HEK293T (cell line): ENCODE measurements at regions not wholly inside any gene's neighbourhood (a gene's known extent, or its start where the extent isn't known, plus 50 kb on each side); places are given as distances from the start of the nearest gene placed in this dataset.
"Not testable (repeated sequence)": the region's sequence is repeated elsewhere in the genome, so short reads cannot be mapped to it uniquely, and the experiment has no call there.

ENCODE experiments used
- CTCF ChIA-PET: fragments of 350-600 bp; formaldehyde crosslinking; extraction: SDS; loops from one replicate; lab custom pipeline; 2021; ENCODE audit warnings: antibody characterized with exemption, inconsistent platforms; lab: Yijun Ruan, JAX
- POLR2A ChIA-PET: fragments of 350-600 bp; formaldehyde crosslinking; extraction: SDS; loops from one replicate; lab custom pipeline; 2020; ENCODE audit warnings: antibody characterized with exemption, inconsistent platforms; lab: Yijun Ruan, JAX
- DNase-seq: peaks from one replicate; pipeline ENCODE4 v3.0.0; 2012; ENCODE audit warnings: mixed read lengths; ENCODE audit errors: extremely low spot score
- ARNT ChIP-seq: fragments of 450-650 bp; IDR thresholded peaks from 2 replicates; pipeline ENCODE4 v1.6.1; 2017; ENCODE audit warnings: mild to moderate bottlenecking
- BHLHE40 ChIP-seq: fragments of 450-650 bp; IDR thresholded peaks from 2 replicates; pipeline ENCODE4 v1.6.1; 2016; ENCODE audit warnings: mild to moderate bottlenecking, moderate library complexity, borderline replicate concordance
- CTBP1 ChIP-seq: fragments of 450-650 bp; IDR thresholded peaks from 2 replicates; pipeline ENCODE4 v1.6.1; 2016; ENCODE audit warnings: borderline replicate concordance
- ELF4 ChIP-seq: fragments of 450-650 bp; IDR thresholded peaks from 2 replicates; pipeline ENCODE4 v1.6.1; 2017; ENCODE audit warnings: antibody characterized with exemption
- FOXA1 ChIP-seq: fragments of 450-650 bp; IDR thresholded peaks from 2 replicates; pipeline ENCODE4 v1.6.1; 2016; ENCODE audit warnings: mild to moderate bottlenecking
- FOXK2 ChIP-seq: fragments of 450-650 bp; IDR thresholded peaks from 2 replicates; pipeline ENCODE4 v1.6.1; 2016; ENCODE audit warnings: mild to moderate bottlenecking
- FOXM1 ChIP-seq: fragments of 450-650 bp; IDR thresholded peaks from 2 replicates; pipeline ENCODE4 v1.6.1; 2017; ENCODE audit warnings: mild to moderate bottlenecking, borderline replicate concordance
- HDGF ChIP-seq: fragments of 450-650 bp; IDR thresholded peaks from 2 replicates; pipeline ENCODE4 v1.6.1; 2017; ENCODE audit warnings: antibody characterized with exemption, borderline replicate concordance
- L3MBTL2 ChIP-seq: fragments of 450-650 bp; conservative IDR thresholded peaks from 2 replicates; pipeline ENCODE4 v1.6.1; 2016; ENCODE audit warnings: mild to moderate bottlenecking
- LEF1 ChIP-seq: fragments of 450-650 bp; IDR thresholded peaks from 2 replicates; pipeline ENCODE4 v1.6.1; 2017; ENCODE audit warnings: mild to moderate bottlenecking, borderline replicate concordance
- NFRKB ChIP-seq: fragments of 450-650 bp; IDR thresholded peaks from 2 replicates; pipeline ENCODE4 v1.6.1; 2016; ENCODE audit warnings: mild to moderate bottlenecking, moderate library complexity
- PKNOX1 ChIP-seq: fragments of 450-650 bp; IDR thresholded peaks from 2 replicates; pipeline ENCODE4 v1.6.1; 2016
- SP1 ChIP-seq: fragments of 450-650 bp; IDR thresholded peaks from 2 replicates; pipeline ENCODE4 v1.6.1; 2017
- SUZ12 ChIP-seq: fragments of 450-650 bp; IDR thresholded peaks from 2 replicates; pipeline ENCODE4 v1.6.1; 2016; ENCODE audit warnings: mild to moderate bottlenecking
- TARDBP ChIP-seq: fragments of 450-650 bp; IDR thresholded peaks from 2 replicates; pipeline ENCODE4 v1.6.1; 2016
- ZNF384 ChIP-seq: fragments of 450-650 bp; IDR thresholded peaks from 2 replicates; pipeline ENCODE4 v1.6.1; 2016

- ChIA-PET POLR2A (no interaction called here), CTCF (no interaction called here)
- TF ChIP-seq ARNT, result no peak
- TF ChIP-seq FOXA1, result no peak
- TF ChIP-seq ZNF384, result no peak
- no peak for TF ChIP-seq ELF4
- TF ChIP-seq L3MBTL2, result no peak
- TF ChIP-seq HDGF, result no peak
- no peak for TF ChIP-seq CTBP1
- no peak for TF ChIP-seq SUZ12
- no peak for TF ChIP-seq FOXK2
- no peak for DNase-seq
Measured at GRCh38 chr6:56831334-56831733, 123.6 kb upstream of the BEND6 start.

GRCh38 chr6:56827908-56828649, 126.8 kb upstream of the BEND6 start:
- no peak for DNase-seq
- POLR2A ChIA-PET, result interaction anchor here (1.0 kb wide), 1 partner anchor 16 kb away, joined by 3 read pairs; no protein-coding TSS in a partner anchor
- CTCF ChIA-PET, result interaction anchor here (0.9 kb wide), 1 partner anchor 10 kb away, joined by 3 read pairs; no protein-coding TSS in a partner anchor
- TF ChIP-seq ARNT (no peak), PKNOX1 (no peak), FOXK2 (no peak), L3MBTL2 (no peak), BHLHE40 (no peak), SUZ12 (no peak), HDGF (no peak), SP1 (no peak), NFRKB (no peak), LEF1 (no peak), ZNF384 (no peak), TARDBP (no peak), FOXM1 (no peak), ELF4 (no peak), FOXA1 (no peak)

- CTCF ChIA-PET, DNase-seq, POLR2A ChIA-PET: not testable (repeated sequence)
Measured at GRCh38 chr6:56824431-56824830, 130.5 kb upstream of the BEND6 start.

- TF ChIP-seq L3MBTL2, result no peak
- peak; percentile 37 for TF ChIP-seq PKNOX1
- no peak for DNase-seq
- POLR2A ChIA-PET, result interaction anchor here (0.5 to 1.5 kb wide), 2 partner anchors 23 to 456 kb away, joined by 3 to 8 read pairs; no protein-coding TSS in a partner anchor
- CTCF ChIA-PET, result interaction anchor here (0.8 kb wide), 1 partner anchor 23 kb away, joined by 3 read pairs; no protein-coding TSS in a partner anchor
Measured at GRCh38 chr6:56821005-56821432, 133.9 kb upstream of the BEND6 start.

GRCh38 chr6:56820060-56820459, 134.8 kb upstream of the BEND6 start:
- POLR2A ChIA-PET, result no interaction called here
- TF ChIP-seq TARDBP, result no peak
- TF ChIP-seq NFRKB, result no peak
- TF ChIP-seq FOXA1, result no peak
- TF ChIP-seq ARNT, result no peak
- no peak for TF ChIP-seq SP1
- no peak for TF ChIP-seq FOXK2
- TF ChIP-seq HDGF, result no peak
- no peak for TF ChIP-seq BHLHE40
- TF ChIP-seq ELF4, result no peak
- no peak for TF ChIP-seq ZNF384
- TF ChIP-seq SUZ12, result no peak
- CTCF ChIA-PET, result interaction anchor here (1.1 kb wide), 1 partner anchor 24 kb away, joined by 4 read pairs; no protein-coding TSS in a partner anchor
- DNase-seq, result no peak

- no peak for DNase-seq
- TF ChIP-seq FOXK2, result no peak
- no peak for TF ChIP-seq ELF4
- TF ChIP-seq PKNOX1, result no peak
- no peak for TF ChIP-seq L3MBTL2
- no peak for TF ChIP-seq HDGF
- TF ChIP-seq NFRKB, result no peak
- no peak for TF ChIP-seq CTBP1
- TF ChIP-seq TARDBP, result no peak
- no peak for TF ChIP-seq SP1
- TF ChIP-seq BHLHE40, result no peak
Measured at GRCh38 chr6:56819604-56820003, 135.3 kb upstream of the BEND6 start.

GRCh38 chr6:56816370-56816769, 138.5 kb upstream of the BEND6 start:
- POLR2A ChIA-PET, result no interaction called here
- TF ChIP-seq CTBP1 (no peak), PKNOX1 (no peak), ELF4 (no peak), BHLHE40 (no peak), ARNT (no peak), LEF1 (no peak), FOXK2 (no peak), HDGF (no peak), SP1 (no peak), SUZ12 (no peak), TARDBP (no peak), ZNF384 (no peak), FOXM1 (no peak), NFRKB (no peak), FOXA1 (no peak), L3MBTL2 (no peak)
- CTCF ChIA-PET, result no interaction called here
- no peak for DNase-seq

More at GRCh38 chr6:56819604-56820003, 135.3 kb upstream of the BEND6 start:
- ChIA-PET CTCF (interaction anchor here (1.1 kb wide), 1 partner anchor 24 kb away, joined by 4 read pairs; no protein-coding TSS in a partner anchor), POLR2A (no interaction called here)
